HG03432 (cell line): ENCODE measurements at regions not wholly inside any gene's neighbourhood (a gene's known extent, or its start where the extent isn't known, plus 50 kb on each side); places are given as distances from the start of the nearest gene placed in this dataset.
"Not testable (repeated sequence)": the region's sequence is repeated elsewhere in the genome, so short reads cannot be mapped to it uniquely, and the experiment has no call there.

Source experiments
- ATAC-seq: cut with Tn5 transposase; IDR thresholded peaks from one replicate; pipeline ENCODE4 v1.9.1; 2021; ENCODE audit warnings: mild to moderate bottlenecking, moderate library complexity; ENCODE audit not compliant: unreplicated experiment

- no peak for ATAC-seq
These were observed 1651.0 kb downstream of the REEP3 start for GRCh38 chr10:65172249-65172648.

- no peak for ATAC-seq
These were observed 1655.8 kb downstream of the REEP3 start for GRCh38 chr10:65176994-65177393.

DNA sequence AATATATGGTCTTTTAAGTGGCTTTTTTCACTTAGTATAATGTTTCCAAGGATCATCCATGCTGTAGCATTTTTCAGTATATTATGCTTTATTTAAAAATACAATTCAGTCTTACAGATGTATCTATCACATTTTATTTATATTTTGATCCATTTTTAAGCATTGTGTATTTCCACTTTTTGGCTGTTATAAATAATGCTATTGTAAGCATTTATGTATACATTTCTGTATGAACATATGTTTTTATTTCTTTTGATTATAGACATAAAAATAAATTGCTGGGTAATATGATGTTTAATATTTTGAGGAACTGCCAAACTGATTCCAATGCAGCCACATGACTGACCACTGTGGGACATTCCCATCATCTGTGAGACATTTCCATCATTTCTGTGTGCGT is 1662.0 kb downstream of the REEP3 start:
- no peak for ATAC-seq

DNA sequence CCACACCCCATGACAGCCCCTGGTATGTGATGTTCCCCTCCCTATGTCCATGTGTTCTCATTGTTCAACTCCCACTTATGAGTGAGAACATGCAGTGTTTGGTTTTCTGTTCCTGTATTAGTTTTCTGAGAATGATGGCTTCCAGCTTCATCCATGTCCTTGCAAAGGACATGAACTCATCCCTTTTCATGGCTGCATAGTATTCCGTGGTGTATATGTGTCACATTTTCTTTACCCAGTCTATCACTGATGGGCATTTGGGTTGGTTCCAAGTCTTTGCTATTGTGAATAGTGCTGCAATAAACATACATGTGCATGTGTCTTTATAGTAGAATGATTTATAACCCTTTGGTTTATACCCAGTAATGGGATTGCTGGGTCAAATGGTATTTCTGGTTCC is 1665.5 kb downstream of the REEP3 start:
- ATAC-seq, result not testable (repeated sequence)

DNA sequence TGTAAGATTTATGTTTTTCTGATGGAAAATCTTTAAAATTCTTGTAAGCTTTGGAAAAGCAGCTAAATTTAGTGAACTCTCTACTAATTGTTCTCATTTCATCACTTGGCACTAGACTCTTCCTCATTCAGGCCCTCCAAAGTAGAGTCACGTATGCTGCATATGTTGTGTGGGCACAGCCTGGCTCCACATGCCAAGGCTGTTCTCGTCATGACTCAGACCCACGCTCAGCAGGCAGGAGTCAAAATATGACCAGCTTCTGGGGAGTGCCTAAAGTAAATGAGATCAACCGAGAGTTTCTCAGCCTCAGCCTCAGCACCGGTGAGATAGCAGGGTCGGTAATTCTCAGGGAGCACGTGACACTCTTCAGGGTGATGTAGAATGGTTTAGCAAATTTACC is 1672.9 kb downstream of the REEP3 start:
- peak; percentile 49 for ATAC-seq

- peak; percentile 9 for ATAC-seq
These were observed 1673.4 kb downstream of the REEP3 start for GRCh38 chr10:65194555-65194954.

DNA sequence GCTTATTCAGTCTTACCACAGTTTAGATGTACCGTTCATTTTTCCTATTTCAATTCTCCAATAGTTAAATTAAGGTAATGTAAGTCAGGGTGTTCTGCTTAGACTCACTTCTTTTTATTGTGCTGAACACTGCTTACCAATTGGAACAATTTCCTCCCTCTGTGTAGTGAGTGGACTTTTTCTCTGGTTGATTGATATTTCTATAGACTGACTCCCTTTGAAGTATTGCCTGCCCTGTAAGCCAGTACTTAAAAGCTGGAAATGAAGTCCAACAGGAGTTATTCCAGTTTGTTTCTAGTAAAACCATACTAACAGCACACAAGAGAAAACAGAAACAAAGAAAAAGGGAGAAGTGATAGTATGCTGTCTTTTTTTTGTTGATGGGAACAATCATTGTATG is 1674.9 kb downstream of the REEP3 start:
- no peak for ATAC-seq

GRCh38 chr10:65197935-65198334 is 1676.7 kb downstream of the REEP3 start:
- ATAC-seq, result no peak

DNA sequence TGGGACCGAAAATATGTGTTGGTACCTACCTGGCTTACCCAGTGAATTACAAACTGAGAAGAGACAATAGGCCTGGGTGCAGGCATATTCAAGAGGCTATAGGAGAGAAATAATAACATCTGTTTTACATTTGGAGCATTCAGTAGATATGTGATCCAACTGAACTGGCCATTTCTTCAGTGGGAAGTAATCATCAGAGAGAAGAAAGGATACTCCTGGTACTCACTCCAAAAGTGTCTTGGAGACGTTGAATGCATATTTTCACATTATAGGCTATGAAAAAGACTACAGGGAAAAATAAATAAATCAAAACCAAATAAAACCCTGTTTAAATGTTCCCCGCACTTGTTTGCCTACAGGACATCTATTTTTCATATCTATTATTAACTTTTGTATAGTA is 1680.3 kb downstream of the REEP3 start:
- no peak for ATAC-seq

- ATAC-seq, result no peak
These were observed 1683.8 kb downstream of the REEP3 start for GRCh38 chr10:65204999-65205398.

DNA sequence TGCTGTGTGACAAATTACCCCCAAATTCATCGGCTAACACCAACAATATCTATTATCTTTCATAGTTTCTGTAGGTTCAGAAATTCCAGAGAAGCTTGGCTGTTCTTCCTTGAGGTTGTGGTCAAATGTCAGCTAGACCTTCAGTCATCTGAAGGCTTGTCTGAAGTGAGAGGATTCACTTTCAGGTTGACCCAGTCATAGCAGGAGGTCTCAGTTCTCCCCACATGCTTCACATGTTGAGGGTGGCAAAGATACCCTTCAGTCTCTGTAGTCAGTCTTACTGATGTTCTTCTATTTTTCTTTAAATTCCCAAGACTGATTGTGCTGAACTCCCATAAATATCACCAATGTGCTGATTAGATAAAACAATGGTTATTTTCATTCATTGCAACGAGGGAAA is 1692.0 kb downstream of the REEP3 start:
- peak; percentile 78 for ATAC-seq

DNA sequence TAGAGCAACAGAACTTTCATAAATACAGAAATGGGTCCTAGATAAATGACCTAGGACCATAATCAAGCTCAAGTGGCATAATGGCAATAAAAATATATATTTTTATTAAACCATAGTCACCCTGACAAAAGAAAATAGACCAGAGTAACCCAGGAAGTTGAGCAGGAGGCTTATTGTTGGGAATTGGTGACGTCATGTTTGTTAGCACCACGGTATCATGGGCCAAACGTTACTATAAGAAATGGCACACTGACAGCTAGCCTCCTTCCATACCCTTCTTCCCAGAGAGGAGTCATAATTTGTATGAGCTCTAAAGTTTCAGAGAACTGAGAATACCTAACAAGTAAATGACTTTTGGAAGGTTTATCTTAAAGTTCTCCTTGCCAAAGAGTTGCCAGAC is 1698.2 kb downstream of the REEP3 start:
- no peak for ATAC-seq

DNA sequence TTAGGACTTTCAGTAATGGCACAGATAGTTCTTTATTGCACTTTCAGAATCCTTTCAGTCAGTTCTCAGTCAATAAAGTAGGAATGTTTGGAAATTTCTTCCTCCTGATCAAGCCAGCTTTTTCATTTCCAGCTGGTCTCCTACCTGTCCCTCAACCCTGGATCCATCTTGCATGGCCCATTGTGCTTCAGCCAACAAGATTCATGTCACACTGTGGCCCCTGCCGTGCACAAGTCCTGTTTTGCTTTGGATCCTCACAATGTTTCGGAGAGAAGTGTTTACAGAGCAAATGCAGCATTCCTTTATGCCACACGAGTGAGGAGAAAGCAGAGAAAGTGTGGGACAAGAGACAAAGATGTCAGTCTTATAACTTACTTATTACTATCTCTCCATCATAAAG is 1694.7 kb upstream of the LRRTM3 start:
- no peak for ATAC-seq

GRCh38 chr10:65234261-65234660 is 1691.6 kb upstream of the LRRTM3 start:
- no peak for ATAC-seq

DNA sequence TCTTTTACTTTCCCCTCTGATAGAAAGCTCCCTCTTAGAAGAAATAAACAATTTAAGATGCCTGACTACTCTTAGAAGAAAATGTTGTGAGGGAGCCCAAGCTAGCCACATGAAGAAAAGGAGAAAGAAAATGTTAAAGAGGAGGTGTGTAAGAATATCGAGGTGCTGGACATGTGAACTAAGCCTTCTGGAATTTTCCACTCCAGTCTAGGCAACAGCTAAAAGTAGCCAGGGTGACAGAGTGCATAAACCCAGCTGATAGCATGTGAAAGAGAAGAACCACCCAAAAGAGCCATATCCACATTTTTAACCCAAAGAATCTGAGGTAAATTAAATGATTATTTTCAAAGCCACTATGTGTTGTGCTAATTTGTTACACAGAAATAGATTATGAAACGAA is 1690.6 kb upstream of the LRRTM3 start:
- no peak for ATAC-seq

- no peak for ATAC-seq
These were observed 1690.0 kb upstream of the LRRTM3 start for GRCh38 chr10:65235846-65236245.

- no peak for ATAC-seq
These were observed 1660.3 kb upstream of the LRRTM3 start for GRCh38 chr10:65265451-65265954.

DNA sequence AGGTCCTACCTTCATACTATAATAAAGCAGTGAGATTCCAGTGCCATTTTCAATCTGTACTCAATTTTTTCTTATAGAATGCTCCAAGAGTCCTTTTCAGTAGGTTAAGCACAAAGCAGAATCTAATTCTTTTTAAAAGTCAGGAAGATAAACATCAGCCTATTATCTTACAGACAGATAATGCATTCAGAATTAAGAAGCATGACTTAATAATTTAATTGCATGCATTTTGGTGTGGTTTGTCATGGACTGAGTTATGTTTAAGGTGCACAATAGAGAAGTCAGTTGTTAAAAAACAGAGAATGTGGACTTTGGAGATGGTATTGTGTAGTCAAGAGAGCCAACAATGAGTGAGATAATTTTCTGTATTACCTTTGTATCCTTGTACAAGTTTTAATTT is 1656.3 kb upstream of the LRRTM3 start:
- not testable (repeated sequence) for ATAC-seq

- ATAC-seq, result no peak
These were observed 1654.9 kb upstream of the LRRTM3 start for GRCh38 chr10:65270969-65271368.

DNA sequence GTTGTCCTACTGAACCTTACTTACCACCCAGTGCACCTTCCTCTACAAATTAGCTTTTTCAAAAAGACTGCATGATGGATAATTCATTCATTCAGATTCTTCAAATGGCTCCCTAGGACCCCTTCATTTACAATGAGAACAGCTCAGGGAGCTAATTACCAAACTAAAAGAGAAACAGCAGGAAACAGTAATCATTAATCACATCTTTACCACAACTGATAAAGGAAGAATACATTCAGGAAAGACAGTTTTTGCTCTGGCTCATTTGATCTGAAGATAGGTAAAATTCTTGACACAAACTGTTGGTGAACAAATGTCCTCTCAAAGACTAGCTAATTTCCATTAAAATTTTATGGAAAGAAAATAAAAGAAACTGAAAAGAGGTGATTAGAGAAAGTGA is 1652.7 kb upstream of the LRRTM3 start:
- no peak for ATAC-seq

- no peak for ATAC-seq
These were observed 1650.5 kb upstream of the LRRTM3 start for GRCh38 chr10:65275296-65275695.

DNA sequence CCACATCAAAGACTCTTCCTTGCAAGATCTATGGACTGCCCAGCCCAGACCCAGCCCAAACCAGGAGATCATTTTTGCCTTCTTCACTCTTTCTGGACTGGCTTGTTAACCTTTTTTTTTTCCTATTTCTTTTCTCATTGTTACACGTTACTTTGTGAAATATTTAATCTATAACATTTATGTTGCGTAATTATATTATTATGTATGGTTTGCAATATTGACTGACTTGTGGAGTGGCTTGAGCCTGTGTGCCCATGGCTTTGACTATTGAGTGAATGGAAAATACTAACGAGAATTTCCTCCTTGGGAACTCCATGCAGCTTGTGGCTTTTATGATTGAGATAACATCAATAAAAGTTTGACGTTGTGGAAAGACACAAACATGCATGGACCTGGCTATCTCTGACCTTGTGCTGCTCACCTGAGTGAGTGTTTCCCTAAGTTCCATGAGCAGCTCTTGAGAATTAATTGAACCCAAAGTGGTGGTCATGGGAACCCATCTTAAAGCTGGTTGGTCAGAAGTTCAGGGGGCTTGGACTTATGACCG is 1641.3 kb upstream of the LRRTM3 start:
- no peak for ATAC-seq

- not testable (repeated sequence) for ATAC-seq
These were observed 1640.1 kb upstream of the LRRTM3 start for GRCh38 chr10:65285726-65286125.
